ENCODE measurements at regions not wholly inside any gene's neighbourhood (a gene's known extent, or its start where the extent isn't known, plus 50 kb on each side); places are given as distances from the start of the nearest gene placed in this dataset.
"Not testable (repeated sequence)": the region's sequence is repeated elsewhere in the genome, so short reads cannot be mapped to it uniquely, and the experiment has no call there.

GRCh38 chr2:126059379-126059778 lies 596.6 kb upstream of the GYPC start:
- DNase-seq (ENCODE audit: low spot score), result no peak

GRCh38 chr2:126085011-126085795 lies 570.8 kb upstream of the GYPC start:
- DNase-seq (ENCODE audit: low spot score), result no peak

GRCh38 chr2:126100962-126101361 lies 555.0 kb upstream of the GYPC start:
- no peak for DNase-seq (ENCODE audit: low spot score)

- DNase-seq (ENCODE audit: low spot score), result no peak
Measured at GRCh38 chr2:126106006-126106405, 550.0 kb upstream of the GYPC start.

GRCh38 chr2:126107883-126108282 lies 548.1 kb upstream of the GYPC start:
- no peak for DNase-seq (ENCODE audit: low spot score)

- DNase-seq (ENCODE audit: low spot score), result no peak
Measured at GRCh38 chr2:126115975-126116374, 540.0 kb upstream of the GYPC start.

- no peak for DNase-seq (ENCODE audit: low spot score)
Measured at GRCh38 chr2:126117886-126118285, 538.1 kb upstream of the GYPC start.

- no peak for DNase-seq (ENCODE audit: low spot score)
Measured at GRCh38 chr2:126145752-126146151, 510.2 kb upstream of the GYPC start.

GRCh38 chr2:126154256-126154785 lies 501.6 kb upstream of the GYPC start:
- DNase-seq (ENCODE audit: low spot score), result peak; percentile 28

- DNase-seq (ENCODE audit: low spot score), result not testable (repeated sequence)
Measured at GRCh38 chr2:126160950-126161349, 495.0 kb upstream of the GYPC start.

- DNase-seq (ENCODE audit: low spot score), result no peak
Measured at GRCh38 chr2:126172631-126173184, 483.2 kb upstream of the GYPC start.

GRCh38 chr2:126175222-126175621 lies 480.7 kb upstream of the GYPC start:
- DNase-seq (ENCODE audit: low spot score), result no peak

GRCh38 chr2:126177479-126177878 lies 478.5 kb upstream of the GYPC start:
- no peak for DNase-seq (ENCODE audit: low spot score)

GRCh38 chr2:126187668-126188067 lies 468.3 kb upstream of the GYPC start:
- no peak for DNase-seq (ENCODE audit: low spot score)

- no peak for DNase-seq (ENCODE audit: low spot score)
Measured at GRCh38 chr2:126189527-126189926, 466.4 kb upstream of the GYPC start.

- no peak for DNase-seq (ENCODE audit: low spot score)
Measured at GRCh38 chr2:126200538-126200937, 455.4 kb upstream of the GYPC start.

- DNase-seq (ENCODE audit: low spot score), result no peak
Measured at GRCh38 chr2:126208266-126208665, 447.7 kb upstream of the GYPC start.

GRCh38 chr2:126212735-126213134 lies 443.2 kb upstream of the GYPC start:
- no peak for DNase-seq (ENCODE audit: low spot score)

- no peak for DNase-seq (ENCODE audit: low spot score)
Measured at GRCh38 chr2:126219081-126219480, 436.9 kb upstream of the GYPC start.

- DNase-seq (ENCODE audit: low spot score), result no peak
Measured at GRCh38 chr2:126220331-126220730, 435.6 kb upstream of the GYPC start.

GRCh38 chr2:126221506-126221905 lies 434.5 kb upstream of the GYPC start:
- DNase-seq (ENCODE audit: low spot score), result no peak

- no peak for DNase-seq (ENCODE audit: low spot score)
Measured at GRCh38 chr2:126222278-126222677, 433.7 kb upstream of the GYPC start.

- no peak for DNase-seq (ENCODE audit: low spot score)
Measured at GRCh38 chr2:126224776-126225175, 431.2 kb upstream of the GYPC start.

- DNase-seq (ENCODE audit: low spot score), result no peak
Measured at GRCh38 chr2:126227250-126227649, 428.7 kb upstream of the GYPC start.

Data from putamen (tissue), 1 donor.